GM19035 (cell line): ENCODE measurements at regions not wholly inside any gene's neighbourhood (a gene's known extent, or its start where the extent isn't known, plus 50 kb on each side); places are given as distances from the start of the nearest gene placed in this dataset.

ENCODE experiments used
- ATAC-seq: cut with Tn5 transposase; IDR thresholded peaks from one replicate; pipeline ENCODE4 v1.9.1; 2021; ENCODE audit not compliant: unreplicated experiment

DNA sequence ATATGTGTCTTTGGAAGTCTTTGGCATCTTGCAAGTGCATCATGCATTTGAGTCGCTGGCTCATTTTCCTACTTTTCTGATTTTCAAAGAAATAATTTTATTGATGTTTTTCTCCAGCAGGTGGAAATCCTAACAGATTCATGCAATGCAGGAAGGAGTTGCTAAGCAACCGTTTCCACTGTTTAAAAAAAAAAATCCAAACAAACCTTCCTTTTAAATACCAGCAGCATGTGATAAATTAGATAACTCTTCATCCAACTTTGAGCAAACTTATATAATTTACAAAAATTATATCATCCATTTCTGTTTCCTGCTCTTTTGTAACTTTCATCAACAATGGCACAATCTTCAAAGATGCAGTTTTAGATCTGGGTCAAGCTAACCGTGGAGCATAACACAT, 364.1 kb downstream of the MFSD1 start:
- no peak for ATAC-seq

- ATAC-seq = no peak
These were observed 365.2 kb downstream of the MFSD1 start for GRCh38 chr3:159166899-159167586.

DNA sequence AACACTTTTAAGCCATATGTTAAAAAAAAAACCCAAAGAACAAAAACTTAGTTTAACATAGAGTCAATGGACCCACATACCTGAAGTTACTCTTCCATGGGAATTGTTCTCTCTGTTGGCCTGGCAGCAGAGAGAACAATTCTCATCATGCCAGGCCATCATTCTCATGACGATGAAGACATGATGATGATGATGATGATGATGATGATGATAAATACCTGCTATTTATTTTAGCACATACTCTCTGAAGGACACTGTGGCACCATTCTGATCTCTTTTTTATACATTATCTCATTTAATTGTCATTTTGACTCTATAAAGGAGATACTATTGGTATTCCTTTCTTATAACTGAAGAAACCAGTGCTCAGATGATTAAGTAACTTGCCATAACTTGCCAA, 366.9 kb downstream of the MFSD1 start:
- no peak for ATAC-seq

- no peak for ATAC-seq
These were observed 368.0 kb downstream of the MFSD1 start for GRCh38 chr3:159169828-159170227.

DNA sequence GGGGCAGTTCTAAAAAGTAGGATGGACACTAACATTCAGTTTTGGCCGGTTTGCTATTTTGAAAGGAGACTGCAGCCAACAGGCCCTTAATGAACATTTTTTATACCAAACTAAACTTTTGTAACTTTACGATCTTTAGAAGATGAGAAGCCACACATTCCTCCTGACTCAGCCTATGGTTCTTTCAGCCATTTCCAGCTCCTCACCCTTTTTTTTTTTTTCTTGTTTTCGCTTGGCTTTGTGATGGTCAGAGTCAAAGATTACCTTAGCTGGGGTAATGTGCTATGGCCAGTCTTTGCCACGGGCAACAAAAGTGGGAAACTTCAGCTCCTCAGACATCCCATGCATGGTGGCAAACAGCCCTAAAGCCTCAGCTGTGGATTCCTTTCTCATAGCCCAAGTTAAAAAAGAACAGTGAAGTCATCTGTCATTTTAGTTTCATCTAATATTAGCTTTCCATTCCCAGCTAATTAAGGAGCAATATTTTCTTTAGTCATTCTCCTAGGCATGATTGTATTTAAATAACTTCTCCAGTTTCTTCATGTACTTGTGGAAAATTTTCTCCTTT, 368.7 kb downstream of the MFSD1 start:
- no peak for ATAC-seq

GRCh38 chr3:159171333-159171732, 369.5 kb downstream of the MFSD1 start:
- ATAC-seq = no peak

- ATAC-seq = no peak
These were observed 370.6 kb downstream of the MFSD1 start for GRCh38 chr3:159172473-159172872.

DNA sequence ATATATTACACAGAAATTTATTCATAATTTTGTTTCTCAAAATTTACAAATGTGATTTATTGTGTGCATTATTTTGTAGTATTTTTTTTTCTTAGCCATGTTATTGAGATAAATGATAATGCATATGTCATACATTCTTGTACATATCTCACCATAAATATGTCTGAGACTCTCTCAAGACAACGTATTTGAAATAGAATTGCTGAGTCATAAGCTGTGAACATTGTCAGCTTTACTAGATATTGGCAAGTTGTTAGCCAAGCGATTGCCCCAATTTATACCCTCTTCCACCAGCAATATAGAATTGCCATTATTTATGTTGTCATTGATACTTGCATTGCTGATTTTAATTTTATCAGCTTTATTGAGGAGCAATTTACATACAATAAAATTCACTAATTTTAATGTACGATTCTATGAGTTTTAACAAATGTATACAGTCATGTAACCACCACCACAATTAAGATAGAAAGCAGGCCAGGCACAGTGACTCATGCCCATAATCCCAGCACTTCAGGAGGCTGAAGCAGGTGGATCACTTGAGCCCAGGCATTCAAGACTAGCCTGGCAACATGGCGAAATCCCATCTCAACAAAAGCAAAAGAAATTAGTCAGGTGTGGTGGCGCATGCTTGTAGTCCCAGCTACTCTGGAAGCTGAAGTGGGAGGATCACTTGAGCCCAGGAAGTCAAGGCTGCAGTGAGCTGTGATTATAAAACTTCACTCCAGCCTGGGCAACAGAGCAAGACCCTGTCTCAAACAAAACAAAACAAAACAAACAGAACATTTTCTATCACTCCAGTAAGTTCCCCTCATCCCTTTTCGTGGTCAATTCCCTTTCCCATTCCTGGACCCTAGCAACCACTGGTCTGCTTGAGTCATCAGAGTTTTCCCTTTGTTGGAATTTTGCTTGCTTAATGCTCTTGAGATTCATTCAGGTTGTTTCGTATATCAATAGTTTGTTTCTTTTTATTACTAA, 373.1 kb downstream of the MFSD1 start:
- no peak for ATAC-seq

GRCh38 chr3:159178209-159178897, 376.5 kb downstream of the MFSD1 start:
- ATAC-seq = no peak

- no peak for ATAC-seq
These were observed 381.1 kb downstream of the MFSD1 start for GRCh38 chr3:159182961-159183360.

GRCh38 chr3:159185443-159186050, 383.7 kb downstream of the MFSD1 start:
- peak; percentile 66 for ATAC-seq

DNA sequence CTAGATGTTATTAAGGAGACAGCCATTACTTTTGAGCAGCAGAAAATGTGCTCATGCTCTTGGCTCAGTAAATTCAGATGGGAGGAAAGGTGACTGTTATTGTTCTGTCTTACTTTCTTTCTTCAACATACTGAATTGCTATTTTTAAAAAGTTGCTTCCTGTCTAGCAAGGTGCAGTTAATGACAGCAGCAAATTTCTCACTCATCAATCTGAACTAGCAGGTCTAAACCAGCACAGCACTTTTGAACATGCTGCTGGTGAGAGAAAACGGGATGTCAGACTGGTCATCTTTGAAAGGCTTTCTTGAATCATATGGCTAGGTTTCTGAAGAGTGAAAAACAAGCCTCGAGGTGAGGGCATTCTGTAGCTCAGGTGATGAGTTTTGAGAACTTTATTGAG, 384.7 kb downstream of the MFSD1 start:
- ATAC-seq = peak; percentile 62

DNA sequence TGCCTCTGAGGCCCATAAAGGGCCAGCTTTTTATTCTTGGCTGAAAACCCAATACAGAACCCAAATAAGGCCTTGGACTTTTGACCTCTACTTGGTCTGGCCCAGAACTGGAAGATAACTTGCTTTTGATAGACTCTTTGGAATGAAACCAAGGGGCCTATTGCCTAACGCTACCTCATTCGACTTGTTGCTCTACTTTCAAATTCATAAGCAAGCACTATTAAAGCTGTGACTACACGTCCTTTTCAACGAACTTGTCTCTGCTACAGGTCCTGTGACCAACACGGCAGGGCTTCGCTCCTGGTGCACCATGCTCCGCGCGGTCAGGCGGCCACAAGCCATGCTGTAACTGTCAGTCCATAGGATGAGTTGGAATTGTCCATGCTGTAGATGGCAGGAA, 385.4 kb downstream of the MFSD1 start:
- no peak for ATAC-seq

GRCh38 chr3:159187706-159188105, 385.9 kb downstream of the MFSD1 start:
- ATAC-seq = no peak

DNA sequence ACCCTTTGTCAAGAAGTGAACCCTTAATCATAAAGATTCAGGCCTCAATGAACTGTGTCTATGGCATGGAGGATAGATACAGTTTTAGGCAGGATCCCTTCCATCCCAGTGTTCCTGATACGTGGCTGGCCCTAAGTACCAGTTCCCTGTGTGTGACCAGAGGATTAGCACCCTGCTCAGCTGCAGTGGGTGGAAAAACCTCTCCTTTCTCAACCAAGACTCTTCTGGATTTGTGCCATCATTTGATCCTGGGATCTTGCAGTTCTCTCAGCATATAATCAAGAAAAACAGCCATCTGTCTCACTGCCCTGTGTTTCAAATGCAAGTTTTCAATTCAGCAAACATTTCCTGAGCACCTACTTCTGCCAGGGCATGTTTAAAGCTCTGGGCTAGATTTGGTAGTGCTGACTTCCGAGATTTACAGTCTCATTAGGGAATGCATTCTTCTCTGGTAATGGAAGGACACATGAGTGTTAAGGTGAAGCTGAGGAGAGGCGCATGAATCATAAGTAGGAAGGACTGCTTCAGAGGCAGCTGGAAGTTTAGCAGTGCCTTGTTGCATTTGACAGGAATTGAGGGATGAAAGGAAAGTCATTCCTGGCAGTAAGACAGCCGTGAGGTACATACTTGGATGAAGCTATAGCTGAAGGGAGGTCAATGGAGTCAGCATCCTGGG, 388.3 kb downstream of the MFSD1 start:
- no peak for ATAC-seq

GRCh38 chr3:159191447-159191846, 389.6 kb downstream of the MFSD1 start:
- ATAC-seq = no peak

DNA sequence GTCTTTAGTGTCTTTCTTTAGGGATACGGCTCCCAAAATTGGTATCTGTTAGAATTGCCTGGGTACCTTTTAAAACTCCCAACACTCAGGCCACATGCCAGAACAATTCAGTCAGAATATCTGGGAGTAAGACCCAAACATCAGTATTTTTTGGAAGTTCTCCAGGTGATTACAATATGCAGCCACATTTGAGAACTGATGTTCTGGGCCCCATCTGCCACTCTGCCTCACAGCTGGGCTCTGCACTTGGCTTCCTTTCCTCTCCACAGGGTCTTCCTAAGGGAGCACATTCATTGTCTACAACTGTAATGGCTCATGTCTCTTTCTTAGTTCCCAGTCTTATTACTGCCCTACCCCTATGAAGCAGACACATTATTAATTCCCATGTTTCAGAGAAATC, 394.5 kb downstream of the MFSD1 start:
- ATAC-seq = no peak

GRCh38 chr3:159200176-159200575, 398.3 kb downstream of the MFSD1 start:
- ATAC-seq = no peak

- no peak for ATAC-seq
These were observed 406.2 kb downstream of the MFSD1 start for GRCh38 chr3:159208050-159208449.

- no peak for ATAC-seq
These were observed 407.6 kb downstream of the MFSD1 start for GRCh38 chr3:159209459-159209858.
